Transverse colon (tissue), 4 donors: ENCODE measurements at regions not wholly inside any gene's neighbourhood (a gene's known extent, or its start where the extent isn't known, plus 50 kb on each side); places are given as distances from the start of the nearest gene placed in this dataset.

Experiments
- DNase-seq: peaks from one replicate; pipeline ENCODE4 v3.0.0-alpha.2; 2019
- H3K27ac ChIP-seq, 4 donors: fragments of 200-600 bp; sonication (generic); 2 replicates each; pipeline ENCODE4 v1.5.1; 2016 to 2018; ENCODE audit warnings: inconsistent platforms in 4 of 4
- H3K27me3 ChIP-seq: fragments of 200-600 bp; sonication (generic); 2 replicates; pipeline ENCODE4 v1.5.1; 2017; ENCODE audit warnings: inconsistent platforms
- H3K36me3 ChIP-seq, 4 donors: fragments of 200-600 bp; sonication (generic); 2 replicates each; pipeline ENCODE4 v1.5.1; 2017 to 2019; ENCODE audit warnings: inconsistent platforms in 4 of 4
- H3K4me1 ChIP-seq, 4 donors: fragments of 200-600 bp; sonication (generic); 2 replicates each; pipeline ENCODE4 v1.5.1; 2017 to 2020; ENCODE audit warnings: inconsistent platforms in 4 of 4
- H3K4me3 ChIP-seq, 4 donors: fragments of 200-600 bp; sonication (generic); 1 replicate in 1 of 4; 2 replicates in 3 of 4; pipeline versions ENCODE4 v1.5.1 to v1.6.1; 2017 to 2019; ENCODE audit warnings: inconsistent platforms in 4 of 4
- H3K9me3 ChIP-seq, 2 donors: fragments of 200-600 bp; sonication (generic); 2 replicates each; pipeline ENCODE4 v1.5.1; 2017 to 2019; ENCODE audit warnings: inconsistent platforms in 2 of 2
- EP300 ChIP-seq: sonication (generic); formaldehyde crosslinking; IDR thresholded peaks from one replicate; pipeline ENCODE4 v1.6.1; 2017; ENCODE audit warnings: antibody characterized with exemption, low read depth
- POLR2A ChIP-seq: fragments of 450-650 bp; IDR thresholded peaks from one replicate; pipeline ENCODE4 v1.6.1; 2016; ENCODE audit warnings: antibody characterized with exemption, mild to moderate bottlenecking, moderate library complexity
- POLR2AphosphoS5 ChIP-seq, 3 donors: sonication (generic); formaldehyde crosslinking; IDR thresholded peaks; one replicate each; pipeline ENCODE4 v1.6.1; 2016; ENCODE audit warnings: antibody characterized with exemption in 3 of 3
- WGBS, 2 donors: methylation state at CpG; one replicate each; pipeline ENCODE4 v1.1.5; 2018; ENCODE audit warnings: low coverage in 1 of 2; 5-methylcytosine and 5-hydroxymethylcytosine counted together
- in situ Hi-C, 4 donors: fragments of 200-750 bp; cut with MboI; loops; one replicate each; pipeline versions ENCODE4 v1.15.0 to v1.15.1; 2017; ENCODE audit warnings: low sequenced_read_pairs in 3 of 4, low pct_ligation_motif_present in 1 of 4, low pct_unique_long_range_greater_than_20kb in 1 of 4
- intact Hi-C: fragments of 100-400 bp; cut with DNase I; formaldehyde crosslinking; loops from one replicate; pipeline ENCODE4 v1.15.1; 2023; ENCODE audit warnings: low total_unique reads
- TF ChIP-seq, protein P1 (sequence below), 5 experiments: fragments of 200-600 bp in 3 of 5; fragments of 450-650 bp in 2 of 5; sonication (generic) in 3 of 5; IDR thresholded peaks; 1 replicate in 2 of 5; 2 replicates in 3 of 5; pipeline ENCODE4 v1.5.1; 2016 to 2017; ENCODE audit warnings: antibody characterized with exemption in 5 of 5, inconsistent platforms in 3 of 5, mild to moderate bottlenecking in 2 of 5, moderate library complexity in 1 of 5

DNA sequence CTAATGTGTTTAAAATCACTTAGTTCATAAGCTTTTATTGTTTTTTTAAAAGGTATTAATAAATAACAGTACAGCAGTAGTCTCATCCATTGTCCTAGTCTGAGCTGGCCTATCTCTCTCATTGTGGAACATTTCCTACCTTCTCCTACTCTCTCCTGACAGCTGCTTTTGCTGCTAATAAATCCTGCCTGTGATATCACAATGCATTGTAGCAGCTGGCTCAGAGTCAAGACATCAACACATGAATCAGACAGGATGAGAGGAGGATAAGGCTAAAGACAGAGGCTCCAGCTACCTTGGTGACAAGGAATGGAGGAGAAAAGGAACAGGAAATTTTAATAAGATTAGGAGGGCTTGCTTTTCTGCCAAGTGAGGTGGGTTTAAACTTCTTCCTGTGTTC, 626.1 kb downstream of the HS3ST4 start:
- in situ Hi-C loops, result no loop called here
- Histone ChIP-seq H3K9me3 (no peaks in the 10 kb centered on the region), H3K27me3 (no peaks in the 10 kb centered on the region), H3K4me3 (no peak overlapping the region), H3K27ac (no peak overlapping the region), H3K36me3 (no peaks in the 10 kb centered on the region), H3K4me1 (no peaks in the 10 kb centered on the region)
- no peak for DNase-seq
- intact Hi-C loops, result no loop called here
- TF ChIP-seq POLR2A, result no peak
- TF ChIP-seq EP300, result no peak
- TF ChIP-seq, protein P1, sequence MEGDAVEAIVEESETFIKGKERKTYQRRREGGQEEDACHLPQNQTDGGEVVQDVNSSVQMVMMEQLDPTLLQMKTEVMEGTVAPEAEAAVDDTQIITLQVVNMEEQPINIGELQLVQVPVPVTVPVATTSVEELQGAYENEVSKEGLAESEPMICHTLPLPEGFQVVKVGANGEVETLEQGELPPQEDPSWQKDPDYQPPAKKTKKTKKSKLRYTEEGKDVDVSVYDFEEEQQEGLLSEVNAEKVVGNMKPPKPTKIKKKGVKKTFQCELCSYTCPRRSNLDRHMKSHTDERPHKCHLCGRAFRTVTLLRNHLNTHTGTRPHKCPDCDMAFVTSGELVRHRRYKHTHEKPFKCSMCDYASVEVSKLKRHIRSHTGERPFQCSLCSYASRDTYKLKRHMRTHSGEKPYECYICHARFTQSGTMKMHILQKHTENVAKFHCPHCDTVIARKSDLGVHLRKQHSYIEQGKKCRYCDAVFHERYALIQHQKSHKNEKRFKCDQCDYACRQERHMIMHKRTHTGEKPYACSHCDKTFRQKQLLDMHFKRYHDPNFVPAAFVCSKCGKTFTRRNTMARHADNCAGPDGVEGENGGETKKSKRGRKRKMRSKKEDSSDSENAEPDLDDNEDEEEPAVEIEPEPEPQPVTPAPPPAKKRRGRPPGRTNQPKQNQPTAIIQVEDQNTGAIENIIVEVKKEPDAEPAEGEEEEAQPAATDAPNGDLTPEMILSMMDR (IDR thresholded peaks at IDR 0.05), result no peak
- no peak for TF ChIP-seq POLR2AphosphoS5 (IDR thresholded peaks at IDR 0.05)

DNA sequence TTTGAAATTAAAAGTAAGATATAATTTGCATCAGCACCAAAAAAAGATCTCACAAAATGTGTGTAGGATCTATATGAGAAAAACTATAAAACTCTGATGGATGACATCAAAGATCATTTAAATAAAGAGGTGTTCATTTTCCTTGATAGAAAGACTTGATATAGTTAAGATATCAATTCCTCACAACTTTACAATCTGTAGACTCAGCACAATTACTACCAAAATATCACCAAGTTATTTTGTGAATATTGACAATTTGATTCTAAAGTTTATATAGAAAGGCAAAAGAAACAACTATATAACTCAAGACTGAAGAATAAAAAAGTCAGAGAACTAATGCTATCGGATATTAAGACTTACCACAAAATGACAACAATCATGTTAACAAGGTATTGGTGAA, 638.9 kb downstream of the HS3ST4 start:
- in situ Hi-C loops (no loop called here), intact Hi-C loops (no loop called here)
- Histone ChIP-seq H3K4me3 (no peak overlapping the region), H3K36me3 (no peaks in the 10 kb centered on the region), H3K4me1 (no peaks in the 10 kb centered on the region), H3K9me3 (peaks cover 0 to 3% of the 10 kb centered on the region in 2 donors), H3K27me3 (no peaks in the 10 kb centered on the region), H3K27ac (no peak overlapping the region)
- DNase-seq, result no peak
- WGBS, 2 donors, result 83 to 91% methylated on average over 1 of the region's 1 CpG
- no peak for TF ChIP-seq EP300

DNA sequence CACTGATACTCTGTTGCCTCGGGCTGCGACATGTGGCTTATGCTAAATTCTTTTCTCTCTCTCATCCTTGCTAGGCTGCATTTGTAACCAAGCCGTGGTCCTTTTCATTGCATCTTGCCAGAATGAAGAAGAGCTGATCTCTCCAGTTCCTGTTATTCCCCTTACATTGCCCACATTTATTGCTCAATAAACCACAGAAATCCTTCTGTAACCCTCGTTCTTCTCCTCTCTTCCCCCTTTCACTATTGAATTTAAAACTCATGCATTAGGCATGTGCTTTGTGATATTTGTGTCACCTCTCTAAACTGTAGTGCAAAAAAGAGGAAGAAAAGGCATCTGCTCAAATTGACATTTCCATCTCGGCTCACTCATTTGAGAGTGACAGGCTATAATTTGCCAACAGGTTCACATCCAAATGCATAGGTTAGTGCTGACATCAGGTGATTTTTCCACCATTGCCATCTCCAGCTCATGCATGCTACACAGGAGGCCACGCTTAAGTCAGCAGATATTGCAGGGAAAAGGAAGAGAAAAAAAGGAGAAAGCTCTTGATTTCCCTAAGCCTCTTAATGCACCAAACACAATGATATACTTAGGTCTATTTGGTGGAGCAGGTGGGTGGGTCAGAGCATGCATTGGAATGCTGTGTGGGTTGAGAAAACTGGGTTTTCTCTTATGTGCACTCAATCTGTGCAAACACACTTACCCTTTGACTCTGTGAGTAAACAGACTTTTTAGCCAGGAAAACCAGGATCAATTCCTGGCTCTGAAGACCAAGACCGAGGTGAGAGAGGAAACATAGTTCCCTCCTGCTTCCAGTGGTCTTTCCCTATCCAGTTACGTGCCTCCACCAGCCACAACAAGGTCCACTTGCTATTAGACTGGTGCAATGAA, 642.7 kb downstream of the HS3ST4 start:
- no peaks in the 10 kb centered on the region for H3K36me3 ChIP-seq
- no peak overlapping the region for H3K27ac ChIP-seq
- in situ Hi-C loops, result no loop called here
- H3K4me1 ChIP-seq, result no peaks in the 10 kb centered on the region
- no peak overlapping the region for H3K4me3 ChIP-seq
- TF ChIP-seq, protein P1 (IDR thresholded peaks at IDR 0.05), result no peak
- TF ChIP-seq EP300 (no peak), POLR2AphosphoS5 (IDR thresholded peaks at IDR 0.05) (no peak), POLR2A (no peak)
- H3K9me3 ChIP-seq, result no peaks in the 10 kb centered on the region
- no peaks in the 10 kb centered on the region for H3K27me3 ChIP-seq
- no peak for DNase-seq
- intact Hi-C loops, result no loop called here
- WGBS, 2 donors, result 21 to 42% methylated on average over 7 to 8 of the region's 8 CpGs

DNA sequence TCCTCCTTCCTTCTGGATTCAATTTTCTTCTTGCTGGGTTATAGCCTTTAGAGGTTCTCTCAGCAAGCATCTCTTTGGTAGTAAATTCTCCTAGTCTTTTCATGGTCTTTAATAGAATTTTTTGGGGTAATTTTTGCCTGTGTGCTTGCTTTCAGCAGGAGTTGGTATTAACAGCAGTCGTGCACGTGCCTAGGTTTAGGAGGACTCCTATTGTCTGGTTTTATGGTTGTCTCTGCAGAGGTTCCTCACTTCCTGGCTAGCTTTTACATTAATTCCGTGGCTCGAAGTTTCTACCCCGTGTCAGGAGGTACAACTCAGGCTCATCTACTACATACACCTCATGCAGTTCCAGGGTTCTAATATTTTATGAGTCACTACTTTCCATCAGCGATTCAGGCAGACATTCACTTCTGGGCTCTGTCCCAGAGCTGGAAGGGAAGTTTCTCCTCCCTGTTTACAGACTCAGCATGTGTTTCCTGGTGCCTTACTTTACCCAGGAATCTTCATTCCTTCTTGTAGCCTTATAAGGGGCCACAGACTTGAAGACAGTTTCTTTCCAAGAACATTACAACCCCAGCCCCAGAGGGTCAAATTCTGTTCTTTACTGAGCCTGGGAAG, 643.6 kb downstream of the HS3ST4 start:
- in situ Hi-C loops, result no loop called here
- Histone ChIP-seq H3K27ac (no peak overlapping the region), H3K4me1 (no peaks in the 10 kb centered on the region), H3K27me3 (no peaks in the 10 kb centered on the region), H3K36me3 (no peaks in the 10 kb centered on the region), H3K4me3 (no peak overlapping the region), H3K9me3 (no peaks in the 10 kb centered on the region)
- TF ChIP-seq POLR2A, result no peak
- TF ChIP-seq, protein P1 (IDR thresholded peaks at IDR 0.05), result no peak
- TF ChIP-seq POLR2AphosphoS5 (IDR thresholded peaks at IDR 0.05), result no peak
- no peak for TF ChIP-seq EP300
- DNase-seq, result no peak
- intact Hi-C loops, result no loop called here
- 31 to 67% methylated on average over 3 to 6 of the region's 6 CpGs for WGBS, 2 donors
